ENCODE measurements at regions not wholly inside any gene's neighbourhood (a gene's known extent, or its start where the extent isn't known, plus 50 kb on each side); places are given as distances from the start of the nearest gene placed in this dataset.

GRCh38 chr2:14120376-14120775 lies 512.1 kb upstream of the LRATD1 start:
- TF ChIP-seq CTCF (IDR thresholded peaks at IDR 0.05; ENCODE audit: low read length), result no peak
- TF ChIP-seq EZH2 (optimal IDR thresholded peaks at IDR 0.05; ENCODE audit: low read depth, low read length), result no peak
